ENCODE measurements at regions not wholly inside any gene's neighbourhood (a gene's known extent, or its start where the extent isn't known, plus 50 kb on each side); places are given as distances from the start of the nearest gene placed in this dataset.

DNA sequence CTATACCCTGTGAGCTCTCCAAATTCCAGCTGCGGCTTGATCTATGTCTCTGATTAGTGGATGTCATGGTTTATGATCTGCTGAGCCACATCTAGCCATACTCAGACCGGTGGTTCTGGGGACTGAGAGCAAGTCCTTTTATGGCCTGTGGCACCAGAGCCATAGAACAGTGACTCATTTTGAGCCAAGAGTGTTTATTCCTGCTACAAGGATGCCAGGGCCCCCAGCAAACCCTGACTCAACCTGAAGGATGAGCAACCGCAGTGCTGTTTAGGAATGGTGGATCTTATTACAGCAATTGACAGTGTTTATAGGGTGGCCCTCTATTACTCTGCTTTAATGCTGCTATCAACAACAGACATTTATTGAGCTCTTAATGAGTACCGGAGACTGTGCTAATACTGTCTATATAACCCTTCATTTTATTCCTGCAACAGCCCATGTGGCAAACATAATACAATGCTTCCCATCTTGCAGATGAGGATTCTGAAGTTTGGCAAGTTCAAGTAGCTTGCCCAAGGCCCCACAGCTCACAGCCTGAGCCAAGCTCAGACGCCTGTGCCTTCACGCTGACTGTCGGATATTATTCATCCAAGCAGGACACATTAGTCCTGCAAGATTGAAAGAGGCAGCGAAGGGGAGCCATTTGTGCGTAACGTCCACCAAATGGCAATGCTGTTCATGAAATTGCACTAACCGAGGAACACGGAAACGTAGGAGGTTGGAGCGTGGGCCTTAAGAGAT lies 273.6 kb upstream of the PWP1 start:
- no peak for DNase-seq

DNA sequence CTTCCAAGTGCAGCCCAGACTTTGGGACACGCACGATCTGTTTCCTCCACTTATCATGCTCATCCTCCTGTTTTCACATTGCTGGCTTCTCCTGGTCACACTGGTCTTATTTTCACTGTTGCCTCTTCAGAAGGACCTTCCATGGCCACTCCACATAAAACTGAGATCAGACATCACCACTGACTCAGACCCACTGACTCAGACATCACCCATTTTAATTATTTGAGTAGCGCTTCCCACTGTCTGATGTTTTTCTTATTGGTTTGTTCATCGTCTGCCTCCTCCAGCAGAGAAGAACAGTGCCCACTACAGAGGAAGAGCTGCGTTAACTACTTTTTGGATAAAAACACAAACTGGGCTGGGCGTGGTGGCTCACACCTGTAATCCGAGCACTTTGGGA lies 270.5 kb upstream of the PWP1 start:
- DNase-seq: no peak

DNA sequence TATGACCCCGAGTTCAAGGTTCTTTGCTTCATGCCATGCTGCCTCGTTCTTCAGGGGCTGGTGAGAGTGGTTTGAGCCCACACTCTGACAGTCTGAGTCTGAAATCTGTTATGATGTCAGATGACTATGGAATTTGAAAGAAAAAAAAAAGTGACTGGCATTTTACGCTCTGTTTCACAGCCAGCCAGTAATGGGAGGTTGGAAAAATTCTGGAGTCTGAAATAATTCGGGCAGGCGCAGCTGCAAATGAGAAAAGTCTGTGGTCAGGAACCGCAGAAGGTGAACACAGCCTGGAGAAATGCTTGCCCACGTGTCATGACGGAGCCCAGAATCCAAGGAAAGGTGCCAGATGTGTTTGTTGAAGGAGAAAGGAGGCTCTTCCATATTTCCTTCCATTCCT lies 269.8 kb upstream of the PWP1 start:
- no peak for DNase-seq

DNA sequence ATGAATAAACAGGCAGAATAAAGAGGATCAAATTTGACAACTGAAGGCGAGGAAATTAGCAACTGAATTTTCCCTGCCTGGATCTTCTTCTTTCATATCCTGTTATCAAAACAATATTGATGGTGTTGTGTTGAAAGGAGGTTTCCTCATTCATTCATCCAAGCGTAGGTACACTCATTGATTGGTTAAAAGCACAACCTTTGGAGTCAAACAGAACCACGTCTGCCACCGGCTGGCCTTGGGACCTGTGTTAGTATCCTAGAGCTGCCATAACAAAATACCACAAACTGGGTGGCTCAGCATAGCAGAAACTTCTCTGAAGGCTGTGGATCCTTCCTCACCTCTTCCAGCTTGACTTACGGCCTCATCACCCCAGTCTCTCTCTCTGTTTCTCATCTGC lies 268.6 kb upstream of the PWP1 start:
- no peak for DNase-seq

DNA sequence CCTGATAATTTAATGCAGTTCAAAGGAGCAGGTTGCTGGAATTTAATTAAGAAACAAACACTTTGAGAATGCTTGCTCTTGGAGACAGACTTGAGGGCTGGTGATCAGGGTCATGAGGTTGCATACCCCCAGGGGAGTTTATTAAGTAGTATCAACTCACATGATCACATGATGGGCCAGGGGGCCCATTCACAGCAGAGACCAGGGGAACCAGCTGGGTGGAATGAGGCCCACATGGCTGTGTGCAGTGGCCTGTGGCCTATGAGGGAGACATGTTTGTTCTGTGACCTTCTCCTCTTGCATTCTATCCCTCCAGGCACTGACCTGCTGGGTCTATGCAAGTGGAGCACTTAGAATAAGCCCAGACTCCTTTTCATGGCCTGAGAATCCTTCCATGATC lies 266.6 kb upstream of the PWP1 start:
- DNase-seq: no peak

DNA sequence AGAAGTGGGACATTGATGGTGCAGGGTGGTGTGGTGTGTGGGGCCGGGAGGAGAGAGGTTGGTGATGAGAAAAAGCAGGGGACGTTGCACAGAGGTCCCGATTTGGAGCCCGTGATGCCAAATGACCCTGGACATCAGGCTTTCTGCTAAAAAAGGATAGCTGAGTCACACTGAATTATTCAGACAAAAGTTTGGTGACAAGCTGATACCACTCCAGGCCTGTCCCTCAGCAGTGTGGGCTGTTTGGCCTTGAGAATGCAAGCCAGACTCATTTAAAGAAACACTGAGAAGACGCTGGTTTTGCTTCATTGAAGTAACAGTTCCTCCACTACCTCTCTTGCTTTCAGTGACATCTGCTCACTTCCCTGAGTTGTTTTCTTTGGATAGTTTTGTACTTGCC lies 262.1 kb upstream of the PWP1 start:
- DNase-seq: no peak

DNA sequence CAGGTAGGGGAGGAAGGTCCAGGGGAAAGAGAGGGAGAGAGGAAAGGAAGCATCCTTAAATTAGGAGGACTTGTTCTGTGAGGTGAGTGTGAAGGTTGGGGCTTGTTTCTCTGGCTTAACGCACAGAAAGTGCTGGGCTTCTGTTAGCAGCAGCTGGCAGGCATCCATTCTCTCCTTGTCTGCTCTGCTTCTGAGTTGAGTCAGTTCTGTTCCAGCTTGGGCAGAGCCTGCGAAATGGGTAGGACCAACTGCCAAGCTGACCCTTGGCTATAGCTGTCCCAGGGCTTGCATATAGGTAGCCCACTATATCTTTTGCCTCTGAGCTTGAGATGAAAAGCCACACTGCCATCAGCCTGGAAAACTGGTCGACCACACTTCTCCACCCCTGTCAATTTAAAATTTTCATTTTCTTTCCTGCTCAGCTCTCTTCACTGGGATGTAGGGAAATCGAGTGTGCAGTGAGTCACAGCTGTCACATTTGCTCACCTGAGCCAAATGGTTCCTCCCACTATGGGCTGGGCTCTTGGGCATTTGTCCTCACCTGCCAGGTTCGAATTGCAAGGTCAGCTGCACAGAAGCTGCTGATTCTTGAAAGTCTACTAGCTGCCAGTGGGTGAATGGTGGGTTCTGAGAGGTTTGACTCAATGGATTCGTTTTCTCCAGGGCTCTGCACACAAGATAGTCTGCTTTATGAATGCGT lies 256.4 kb upstream of the PWP1 start:
- no peak for DNase-seq

DNA sequence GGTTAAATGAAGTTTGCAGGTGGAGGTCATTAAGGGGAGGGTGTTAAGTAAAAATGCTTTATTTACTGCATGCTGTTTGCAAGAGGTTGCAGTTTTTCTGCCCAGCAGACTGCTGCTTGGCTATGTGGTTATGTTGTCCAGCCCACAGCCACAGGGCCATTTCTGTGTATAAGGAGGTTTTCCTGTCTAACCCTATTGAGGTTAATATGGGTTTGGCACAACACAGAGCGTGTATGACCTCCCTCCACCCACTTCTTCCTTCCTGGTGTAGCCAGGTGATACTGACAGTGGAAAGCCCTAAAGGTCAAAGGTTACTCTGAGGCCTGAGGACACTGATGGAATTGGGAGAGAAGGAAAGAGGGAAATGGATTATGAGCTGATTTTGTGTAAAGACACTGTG lies 253.7 kb upstream of the PWP1 start:
- DNase-seq: no peak

DNA sequence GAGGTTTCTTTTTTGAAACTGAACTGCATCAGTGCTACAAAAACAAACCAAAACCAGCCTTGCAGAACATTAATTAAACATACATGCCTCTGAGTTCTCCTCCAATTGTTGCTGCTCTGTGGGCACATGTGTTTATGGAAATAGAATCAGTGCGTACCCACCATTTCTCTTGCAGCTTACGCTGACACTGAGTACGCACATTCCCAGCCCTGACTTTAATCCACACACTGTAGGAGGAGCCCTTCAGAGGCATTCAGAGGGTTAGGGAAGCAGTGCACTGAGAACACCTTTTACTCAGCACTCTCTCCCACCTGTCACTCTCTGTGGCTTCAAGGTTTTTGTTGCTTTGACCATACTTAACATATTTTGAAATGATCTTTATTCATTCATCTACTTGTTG lies 250.5 kb upstream of the PWP1 start:
- DNase-seq: no peak

DNA sequence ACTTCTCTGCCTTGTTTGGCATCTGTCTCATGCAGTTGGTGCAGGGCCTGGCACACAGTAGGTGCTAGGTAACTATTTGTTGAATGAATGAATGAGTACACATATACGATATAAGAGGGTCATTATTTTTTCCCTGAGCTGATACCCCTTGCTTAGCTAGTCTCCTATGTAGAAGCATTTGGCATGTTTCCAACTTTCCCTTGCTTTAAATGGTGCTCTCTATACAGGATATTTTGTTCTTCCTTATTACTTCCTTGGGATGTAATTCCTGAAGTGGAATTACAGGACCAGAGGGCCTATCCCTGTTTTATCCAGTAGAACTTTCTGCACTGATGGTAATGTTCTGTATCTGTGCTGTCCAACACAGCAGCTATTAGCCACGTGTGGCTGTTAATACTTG lies 250.1 kb upstream of the PWP1 start:
- no peak for DNase-seq

DNA sequence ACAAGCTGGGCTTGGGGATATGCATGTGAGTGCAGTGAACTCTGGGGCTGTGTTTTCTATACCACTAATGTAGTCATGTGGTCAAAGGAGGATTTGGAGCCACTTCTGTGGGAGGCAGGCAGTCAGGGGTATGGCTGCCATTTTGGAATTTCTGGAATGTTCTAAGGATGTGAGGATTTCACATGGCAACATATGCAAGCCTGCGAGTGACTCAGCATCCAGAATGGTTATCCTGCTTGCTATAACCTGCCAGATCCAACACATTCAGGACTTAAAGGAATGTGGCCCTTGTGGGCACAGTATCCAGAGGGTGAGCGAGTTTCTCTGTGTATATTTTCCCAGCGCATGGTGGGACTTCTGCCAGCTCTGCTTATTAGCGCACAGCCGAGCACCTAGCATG lies 249.2 kb upstream of the PWP1 start:
- DNase-seq: no peak

DNA sequence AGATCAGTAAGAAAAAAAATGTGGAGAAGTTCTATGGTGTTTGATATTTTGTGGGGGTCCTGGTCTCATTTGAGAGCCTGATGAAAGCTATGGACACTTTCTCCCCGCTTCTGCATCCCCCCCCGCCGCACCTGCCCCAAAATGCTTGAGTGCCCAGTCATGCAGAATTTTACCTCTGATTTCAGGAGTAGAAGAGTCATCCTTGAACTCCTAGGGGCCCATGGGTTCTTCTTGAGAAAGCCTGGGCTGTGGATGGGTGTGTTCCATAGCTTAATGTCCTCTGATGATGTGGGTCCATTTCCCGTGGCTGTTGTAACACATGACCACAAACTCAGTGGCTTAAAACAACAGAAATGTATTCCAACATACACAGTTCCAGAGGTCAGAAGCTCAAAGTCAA lies 248.8 kb upstream of the PWP1 start:
- DNase-seq: no peak

DNA sequence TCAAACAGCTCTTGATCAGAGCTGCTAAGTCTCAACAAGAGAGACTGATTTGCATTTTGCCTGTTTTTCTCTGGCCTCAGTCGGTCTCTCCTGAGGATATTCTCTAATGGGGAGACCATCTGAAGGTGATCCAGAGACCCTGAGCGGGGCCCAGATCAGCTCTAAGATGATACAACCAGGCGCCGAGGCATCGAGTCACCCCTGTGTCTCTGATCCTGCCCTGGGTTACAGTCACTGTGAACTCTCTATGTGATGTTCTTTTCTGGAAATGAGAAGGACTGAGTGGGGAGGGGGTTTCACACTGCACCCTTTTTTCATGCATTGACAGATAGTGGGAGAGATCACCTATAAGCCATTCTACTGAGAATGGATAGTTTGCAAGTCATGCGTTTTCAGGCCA lies 247.6 kb upstream of the PWP1 start:
- DNase-seq: no peak

DNA sequence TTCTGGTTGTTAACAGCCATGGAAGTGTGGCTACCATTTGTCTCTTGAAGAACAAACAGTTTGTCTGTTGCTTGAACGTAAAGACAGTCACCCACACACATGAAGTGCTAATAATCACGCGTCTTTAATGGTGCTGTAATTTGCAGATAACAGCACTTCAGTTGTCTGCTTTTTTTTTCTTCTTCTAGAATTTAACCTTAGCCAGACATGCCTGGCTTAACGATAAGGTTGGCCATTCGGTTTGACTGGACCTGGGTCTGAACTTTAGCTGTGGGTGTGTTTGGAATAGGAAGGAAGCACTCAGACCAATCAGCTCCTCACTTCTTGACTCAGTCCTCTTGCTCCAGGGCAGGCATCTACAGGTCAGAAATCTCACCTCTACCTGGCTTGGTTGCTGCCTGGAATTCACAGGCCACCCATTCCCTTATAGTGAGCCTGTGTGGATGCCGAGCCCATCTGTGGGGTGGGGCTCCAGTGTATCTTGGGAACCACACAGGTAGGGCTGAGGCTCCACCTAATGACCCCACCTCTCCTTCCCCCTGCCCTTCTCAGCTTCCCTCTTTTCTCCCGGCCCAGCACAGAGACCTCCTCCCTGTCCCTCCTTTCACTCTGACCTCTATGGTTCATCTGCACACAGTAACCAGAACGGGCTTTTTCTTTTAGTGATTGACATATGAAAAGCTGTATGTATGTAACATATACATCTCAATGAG lies 246.4 kb upstream of the PWP1 start:
- no peak for DNase-seq

DNA sequence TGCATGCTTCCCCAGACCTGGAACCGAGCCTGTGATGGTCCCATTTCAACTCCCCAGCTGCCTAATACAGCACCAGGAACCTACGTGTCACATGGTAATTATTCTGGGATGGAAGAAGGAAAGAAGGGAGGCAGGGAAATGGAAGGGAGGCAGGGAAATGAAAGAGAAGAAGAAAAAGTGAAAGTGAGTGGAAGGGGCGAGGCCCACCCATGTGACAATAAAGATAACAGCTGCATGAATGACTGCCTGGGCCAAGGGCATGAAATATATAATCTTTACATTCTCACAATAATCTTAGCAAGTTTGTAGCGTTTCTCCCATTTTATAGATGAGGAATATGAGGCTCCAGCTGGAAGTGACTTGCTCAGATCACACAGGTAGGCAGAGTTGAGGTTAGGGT lies 245.0 kb upstream of the PWP1 start:
- DNase-seq: no peak

DNA sequence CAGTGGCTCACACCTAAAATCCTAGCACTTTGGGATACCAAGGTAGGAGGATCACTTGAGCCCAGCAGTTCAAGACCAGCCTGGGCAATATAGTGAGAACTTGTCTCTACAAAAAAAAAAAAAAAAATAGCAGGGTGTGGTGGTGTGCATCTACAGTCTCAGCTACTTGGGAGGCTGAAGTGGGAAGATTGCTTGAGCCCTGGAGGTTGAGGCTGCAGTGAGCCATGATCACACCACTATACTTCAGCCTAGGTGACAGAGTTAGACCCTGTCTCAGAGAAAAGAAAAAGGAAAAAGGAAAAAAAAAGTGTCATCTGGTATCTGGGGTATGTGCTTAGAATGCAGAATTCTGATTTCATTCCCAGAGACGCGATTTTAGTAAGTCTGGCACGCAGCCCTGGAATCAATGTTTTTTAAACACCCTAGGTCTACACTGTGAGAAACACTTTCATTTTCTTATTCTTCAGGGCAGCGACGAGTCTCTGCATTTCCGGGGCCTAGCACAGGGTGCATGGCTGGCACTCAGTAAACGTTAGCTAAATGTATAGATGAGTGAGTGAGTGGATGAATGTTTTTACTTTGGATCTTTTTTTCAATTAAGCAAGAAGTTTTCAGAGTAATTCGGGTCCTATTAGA lies 243.8 kb upstream of the PWP1 start:
- DNase-seq: peak in 1 of 5 experiments; percentile 41

DNA sequence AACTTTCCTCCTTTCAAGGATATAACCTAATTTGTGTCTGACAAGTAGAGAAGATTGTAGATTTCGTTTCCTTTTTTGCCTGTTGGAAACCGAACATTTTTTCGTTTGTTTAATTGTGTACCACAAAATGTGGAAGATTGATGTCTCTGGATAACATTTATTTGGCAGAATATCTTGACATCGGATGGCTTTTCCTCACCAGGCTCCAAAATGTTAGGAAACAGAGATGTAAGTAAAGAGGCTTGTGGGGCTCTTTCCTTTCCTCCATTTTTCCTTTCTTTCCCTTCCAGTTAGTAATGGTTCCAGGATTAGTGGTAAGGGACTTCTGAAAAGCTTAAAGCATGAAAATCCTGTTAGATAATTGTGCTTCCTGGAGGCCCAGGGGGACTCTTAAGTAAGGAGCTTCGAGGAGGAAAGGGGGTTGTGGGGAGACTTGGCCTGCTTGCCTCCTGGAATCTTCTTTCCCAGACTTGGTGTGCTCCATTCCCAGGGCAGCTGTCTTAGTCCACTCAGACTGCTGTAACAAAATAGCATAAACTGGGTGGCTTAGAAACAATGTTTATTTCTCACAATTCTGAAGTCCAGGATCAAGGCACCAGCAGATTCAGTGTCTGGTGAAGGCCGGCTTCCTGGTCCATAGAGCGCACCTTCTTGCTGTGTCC lies 243.1 kb upstream of the PWP1 start:
- no peak for DNase-seq

DNA sequence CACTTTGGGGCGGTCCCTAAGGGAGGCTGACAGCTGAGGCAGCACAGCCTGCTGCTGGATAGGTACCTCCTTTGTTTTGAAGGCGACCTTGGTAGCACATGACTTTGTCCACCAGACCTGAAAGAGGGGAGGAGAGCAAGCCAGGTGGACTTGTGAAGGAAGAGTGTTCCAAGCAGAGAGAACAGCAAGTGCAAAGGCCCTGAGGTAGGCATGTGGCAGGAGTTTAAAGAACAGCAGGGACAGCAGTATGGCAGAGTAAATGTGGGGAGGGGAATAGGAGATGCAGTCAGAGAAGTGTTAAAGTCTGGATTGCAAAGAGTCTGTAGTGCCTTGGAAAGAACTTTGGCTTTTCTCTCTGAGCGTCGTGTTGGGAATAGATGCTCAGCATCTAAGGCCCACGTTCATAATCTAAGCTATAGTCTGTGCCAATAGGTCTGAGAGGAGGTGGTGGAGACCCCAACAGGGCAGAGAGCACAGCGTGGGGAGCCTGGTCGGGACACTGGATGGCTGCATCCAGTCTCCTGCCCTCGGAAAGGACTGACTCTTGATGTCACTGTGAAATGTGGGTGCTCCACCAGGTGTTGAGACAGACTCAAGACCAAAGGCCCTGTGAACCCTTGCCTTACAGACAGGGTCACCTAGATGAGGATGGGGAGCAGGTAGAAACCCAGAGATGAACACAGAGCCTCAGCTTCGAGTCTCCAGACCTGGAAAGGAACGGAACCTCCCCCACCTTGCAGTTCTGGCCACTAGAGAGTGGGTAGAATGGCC lies 242.1 kb upstream of the PWP1 start:
- no peak for DNase-seq

DNA sequence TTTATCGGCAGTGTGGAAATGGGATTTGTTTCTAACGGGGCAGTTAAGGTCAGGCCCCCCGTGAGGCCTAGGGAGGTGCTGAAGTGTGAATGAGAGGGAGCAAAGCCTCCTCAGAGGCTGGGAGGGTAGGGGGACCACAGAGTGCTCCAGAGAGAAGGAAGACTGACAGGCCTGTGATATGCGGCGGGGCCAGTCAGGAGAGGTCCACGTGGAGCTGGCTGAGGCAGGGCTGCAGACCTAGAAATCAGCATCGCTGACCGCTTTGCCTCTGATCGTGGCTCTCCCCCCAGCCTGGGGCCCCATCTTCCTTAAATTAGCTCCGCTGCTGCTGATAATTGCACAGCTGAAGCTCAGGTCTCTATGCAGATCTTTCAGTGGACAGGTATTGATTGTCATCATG lies 240.8 kb upstream of the PWP1 start:
- no peak for DNase-seq

DNA sequence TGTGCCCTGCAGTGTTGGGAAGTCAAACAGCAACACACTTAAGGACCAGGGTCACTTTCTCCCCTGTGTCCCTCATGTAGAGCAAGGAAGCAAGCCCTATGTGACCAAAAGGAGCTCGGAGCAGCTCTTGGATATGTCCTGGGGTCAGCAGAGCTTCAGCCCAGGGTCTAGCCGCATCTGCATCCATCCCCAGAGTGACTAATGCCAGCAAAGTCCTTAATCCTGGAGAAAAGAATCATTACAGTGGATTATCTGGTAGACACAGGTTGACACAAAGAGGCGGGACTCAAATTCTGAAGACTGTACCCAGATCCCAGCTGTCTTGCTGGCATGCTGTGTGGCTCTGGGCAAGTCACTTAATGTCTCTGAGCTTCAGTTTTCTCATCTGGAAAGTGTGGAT lies 239.1 kb upstream of the PWP1 start:
- no peak for DNase-seq

DNA sequence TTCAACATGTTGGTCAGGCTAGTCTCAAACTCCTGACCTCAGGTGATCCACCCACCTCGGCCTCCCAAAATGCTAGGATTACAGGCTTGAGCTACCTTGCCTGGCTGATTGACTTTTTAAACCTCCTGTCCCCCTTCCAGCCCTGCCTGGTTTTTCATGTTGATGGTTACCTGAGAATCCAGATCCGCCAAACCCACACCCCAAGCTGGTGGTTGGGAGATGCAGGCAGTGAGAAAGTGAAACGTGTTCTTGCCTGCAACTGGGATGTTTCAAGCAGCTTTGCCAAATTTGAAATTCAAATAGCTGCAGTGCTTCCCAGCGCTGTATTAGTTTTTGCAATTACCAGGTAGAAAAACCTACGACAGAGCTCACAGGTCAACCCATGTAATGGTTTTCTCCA lies 238.3 kb upstream of the PWP1 start:
- DNase-seq: no peak

DNA sequence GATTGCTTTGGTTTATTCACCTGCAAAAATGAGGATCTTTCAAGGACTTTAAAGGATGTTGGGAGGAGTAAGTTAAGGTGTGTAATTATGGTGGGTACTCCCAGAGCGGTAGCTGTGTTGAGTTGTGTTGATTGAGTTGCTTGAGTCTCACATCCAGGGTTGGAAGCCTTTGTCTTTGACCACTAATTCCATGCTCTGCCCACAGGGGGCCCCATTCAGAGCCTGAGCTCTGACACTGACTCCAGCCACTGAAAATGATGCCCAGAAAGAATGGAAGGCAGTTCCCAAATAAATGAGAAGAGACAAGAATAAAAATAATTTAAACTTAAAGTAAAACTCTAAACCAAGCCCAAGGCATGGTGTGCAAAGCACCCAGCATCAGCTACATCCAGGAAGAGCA lies 237.4 kb upstream of the PWP1 start:
- no peak for DNase-seq
